GM21515 (cell line): ENCODE measurements at regions not wholly inside any gene's neighbourhood (a gene's known extent, or its start where the extent isn't known, plus 50 kb on each side); places are given as distances from the start of the nearest gene placed in this dataset.

Source experiments
- ATAC-seq: cut with Tn5 transposase; IDR thresholded peaks from one replicate; pipeline ENCODE4 v1.9.1; 2021; ENCODE audit not compliant: unreplicated experiment

DNA sequence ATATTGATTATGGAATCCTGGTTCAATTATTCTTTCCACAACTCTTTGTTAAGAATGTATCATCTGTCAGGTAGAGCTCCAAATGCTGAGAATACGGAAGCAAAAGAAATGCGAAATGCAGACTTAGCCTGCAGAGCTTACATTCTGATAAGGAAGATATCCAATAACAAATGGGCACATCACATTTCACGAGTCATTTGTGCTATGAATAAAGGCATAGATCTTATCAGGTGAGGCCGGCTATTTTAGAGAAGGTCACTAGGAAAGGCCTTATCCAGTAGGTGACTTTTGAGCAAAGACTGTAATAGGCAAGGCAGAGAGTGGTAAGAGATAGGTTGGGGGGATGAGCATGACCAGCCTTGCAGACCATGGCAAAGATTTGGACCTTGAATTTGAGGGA lies 174.3 kb upstream of the SERPINE2 start:
- no peak for ATAC-seq

DNA sequence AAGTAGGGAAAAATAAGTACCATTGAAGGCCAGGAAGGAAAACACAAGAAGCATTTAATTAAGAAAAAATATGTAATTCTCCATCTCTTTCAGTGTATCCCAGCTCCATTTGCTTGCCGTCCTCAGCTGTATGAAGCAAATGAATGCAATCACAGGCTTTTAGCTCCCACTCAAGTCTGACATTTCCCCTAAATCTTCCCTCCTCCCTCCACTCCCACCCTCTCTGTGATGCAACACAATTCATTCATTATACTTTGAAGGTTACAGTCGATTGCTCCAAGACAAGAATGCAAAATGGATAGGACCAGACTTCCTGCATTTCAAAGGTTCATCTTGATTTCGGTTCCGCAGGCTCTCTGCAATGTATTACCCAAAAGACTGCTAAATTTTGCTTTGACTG lies 172.7 kb upstream of the SERPINE2 start:
- ATAC-seq: no peak

DNA sequence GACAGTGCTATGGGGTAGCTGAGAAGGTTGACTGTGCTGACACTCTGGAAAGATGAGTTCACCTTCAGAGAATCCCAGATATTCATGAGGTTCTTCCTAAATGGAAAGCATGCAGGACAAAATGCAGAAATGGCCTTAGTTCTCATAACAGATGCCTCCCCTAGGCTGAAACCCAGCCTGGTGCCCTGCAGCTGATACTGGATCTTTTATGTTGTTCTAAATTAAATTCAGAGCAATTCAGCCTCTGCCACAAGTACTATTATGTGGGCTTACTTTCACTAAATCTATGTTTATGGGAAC lies 172.0 kb upstream of the SERPINE2 start:
- no peak for ATAC-seq

DNA sequence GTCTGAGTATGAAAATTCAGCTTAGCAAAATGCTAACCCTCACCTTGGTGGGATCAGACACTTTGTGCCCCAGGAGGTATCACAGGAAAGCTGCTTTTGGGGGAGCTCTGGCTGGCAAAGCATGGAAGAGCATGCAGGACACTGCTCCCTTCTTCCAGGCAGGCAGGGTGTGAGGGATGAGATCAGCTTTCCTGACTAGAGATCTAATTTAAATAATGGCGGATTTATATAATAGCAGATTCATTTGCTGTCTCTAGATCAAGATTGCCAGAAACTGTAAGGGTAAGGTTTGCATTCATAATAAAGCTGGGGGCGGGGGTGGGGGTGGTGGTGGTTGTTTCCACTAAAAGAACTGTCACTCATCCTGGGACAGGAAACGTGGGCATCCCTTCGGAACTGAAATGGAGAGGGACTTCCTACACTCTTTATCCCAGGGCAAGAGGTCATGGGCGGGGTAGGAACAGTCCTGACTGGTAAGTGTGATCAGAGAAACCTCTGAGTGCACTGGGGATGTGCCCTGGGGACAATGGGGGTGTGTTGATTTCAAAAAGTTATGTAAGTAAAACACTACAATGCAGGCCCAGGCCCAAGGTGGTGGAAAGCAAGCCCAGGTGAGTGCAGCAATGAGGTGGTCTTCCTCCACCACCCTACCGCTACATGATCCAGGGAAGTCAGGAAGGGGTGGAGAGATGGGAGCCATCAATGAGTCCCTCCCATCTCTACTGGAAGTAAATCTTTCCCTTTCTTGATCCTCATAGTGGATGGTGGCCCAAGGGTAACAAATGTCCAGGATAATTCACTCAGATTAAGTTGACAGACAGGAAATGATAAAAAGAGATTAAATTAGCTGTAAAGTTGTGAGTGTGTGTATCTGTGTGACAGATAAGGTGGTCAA lies 171.4 kb upstream of the SERPINE2 start:
- no peak for ATAC-seq

DNA sequence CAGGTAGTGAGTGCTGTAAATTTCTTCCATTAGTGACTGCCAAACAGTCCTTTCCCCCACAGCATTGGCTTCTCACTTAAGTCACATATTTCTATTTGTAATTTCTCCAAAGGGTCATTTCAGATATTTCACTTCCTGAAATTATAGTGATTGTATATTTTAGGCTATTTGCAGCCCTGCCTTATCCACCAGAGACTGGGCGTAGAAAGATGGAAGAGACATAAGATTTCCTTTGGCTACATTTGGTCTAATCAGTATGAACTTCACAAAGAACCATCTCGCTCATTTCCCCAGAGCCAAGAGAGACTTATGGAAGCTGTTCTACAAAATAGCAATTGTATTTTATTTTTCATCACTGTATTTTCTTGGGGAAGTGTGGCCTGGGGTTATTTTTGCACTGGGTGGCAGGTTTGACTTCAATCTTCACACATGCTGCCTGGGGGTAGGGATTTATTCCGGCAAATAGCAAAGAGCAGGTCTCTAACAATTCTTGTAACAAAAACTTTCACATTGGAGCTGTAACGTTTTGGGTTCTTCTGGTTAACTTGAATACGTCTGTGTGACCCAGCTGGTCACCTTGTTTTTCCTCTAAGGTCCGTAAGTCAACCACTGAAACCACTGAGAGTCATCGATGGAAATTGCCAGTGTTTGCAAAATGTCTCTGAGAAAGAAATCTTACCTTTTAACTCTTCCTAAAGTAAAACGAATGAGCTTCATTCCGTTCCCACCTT lies 170.6 kb upstream of the SERPINE2 start:
- ATAC-seq: no peak

DNA sequence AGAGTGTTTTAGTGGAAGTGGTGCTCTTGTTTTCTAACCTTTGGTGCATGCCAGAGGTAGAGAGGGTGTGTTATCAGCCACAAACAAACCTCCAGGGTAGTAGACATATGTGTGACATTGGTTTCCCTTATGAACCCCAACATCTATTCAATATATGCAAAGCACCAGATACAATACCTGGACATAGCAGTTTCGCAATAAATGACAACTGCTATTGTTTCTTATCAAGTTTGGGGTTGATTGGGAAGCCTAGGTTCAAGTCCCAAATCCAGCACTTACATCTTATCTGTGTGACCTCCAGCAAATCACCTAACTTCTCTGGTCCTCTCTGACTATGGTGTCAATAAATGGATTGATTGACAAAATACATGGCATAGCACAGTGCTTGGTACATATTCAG lies 169.4 kb upstream of the SERPINE2 start:
- no peak for ATAC-seq

DNA sequence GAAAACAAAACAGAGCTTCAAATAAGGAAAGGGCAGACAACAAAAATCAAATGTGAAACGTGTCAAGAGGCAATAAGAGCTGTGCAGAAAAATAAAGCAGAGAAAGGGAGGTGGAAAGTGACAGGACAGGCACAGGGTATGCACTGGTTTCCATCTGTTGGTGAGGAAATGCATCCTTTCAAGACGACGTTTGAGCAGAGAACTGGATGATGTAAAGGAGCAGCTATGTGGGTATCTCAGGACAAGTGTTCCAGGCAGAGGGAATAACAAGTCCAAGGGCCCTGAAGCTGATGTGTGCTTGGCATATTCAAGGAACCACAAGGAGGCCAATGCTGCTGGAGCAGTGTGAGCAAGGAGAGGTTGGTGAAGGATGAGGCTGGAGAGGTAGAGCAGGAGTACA lies 168.9 kb upstream of the SERPINE2 start:
- ATAC-seq: no peak

DNA sequence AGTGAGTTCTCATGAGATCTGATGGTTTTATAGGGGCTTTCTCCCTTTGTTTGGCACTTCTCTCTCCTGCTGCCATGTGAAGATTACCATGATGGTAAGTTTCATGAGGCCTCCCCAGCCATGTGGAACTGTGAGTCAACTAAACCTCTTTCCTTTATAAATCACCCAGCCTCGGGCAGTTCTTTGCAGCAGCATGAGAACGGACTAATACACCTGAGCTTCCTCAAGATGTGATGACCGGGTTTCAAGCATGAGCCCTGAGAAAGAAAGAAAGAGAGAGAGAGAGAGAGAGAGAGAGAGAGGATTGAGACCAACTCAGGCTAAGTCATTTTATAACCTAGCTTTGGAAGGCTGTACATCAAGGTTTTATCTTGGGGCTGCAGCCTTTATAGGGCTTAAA lies 167.7 kb upstream of the SERPINE2 start:
- no peak for ATAC-seq

DNA sequence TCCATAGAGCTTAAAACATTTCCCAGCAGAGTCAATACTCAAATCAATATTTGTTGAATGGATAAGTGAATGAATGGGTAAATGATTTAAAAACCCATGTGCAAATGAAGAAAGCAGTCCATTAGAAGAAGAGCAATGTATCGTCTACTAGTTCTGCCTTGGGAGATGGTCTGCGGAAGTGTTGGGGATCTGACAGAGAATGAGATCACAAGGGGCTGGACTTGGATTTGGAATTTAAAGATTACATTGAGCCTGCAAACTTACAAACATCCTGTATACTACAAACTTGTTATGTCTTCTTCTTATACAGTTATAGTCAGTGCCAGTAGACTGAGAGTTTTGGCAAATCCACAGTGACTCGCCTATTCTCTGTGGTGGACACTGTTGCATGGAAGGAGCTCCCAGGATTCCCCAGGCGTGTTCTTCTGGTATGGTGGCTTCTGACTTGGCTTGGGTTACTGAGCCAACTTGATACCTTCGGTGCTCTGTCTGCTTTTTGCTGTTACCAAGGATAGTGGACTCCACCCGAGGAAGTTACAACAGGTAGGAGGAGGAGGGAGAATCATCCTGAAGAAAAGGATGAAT lies 163.3 kb upstream of the SERPINE2 start:
- no peak for ATAC-seq

DNA sequence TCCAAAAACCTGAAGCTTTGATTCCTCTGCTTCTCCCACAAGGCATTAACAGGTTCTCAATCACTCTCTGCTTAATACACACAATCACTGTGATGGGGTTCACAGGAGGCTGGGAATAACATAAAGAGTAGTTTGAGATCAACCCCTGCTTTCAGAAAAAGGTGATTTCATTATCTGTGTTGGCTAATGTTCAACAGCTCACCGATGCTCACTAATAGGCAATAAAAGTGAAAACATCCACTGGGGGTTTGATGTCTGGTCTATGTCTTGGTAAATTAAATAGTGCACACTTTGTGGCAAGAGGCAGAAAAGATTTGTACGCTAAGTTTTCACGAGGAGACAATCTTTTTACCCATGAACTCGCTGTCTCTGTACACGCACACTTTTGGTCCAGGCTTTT lies 159.3 kb upstream of the SERPINE2 start:
- no peak for ATAC-seq

DNA sequence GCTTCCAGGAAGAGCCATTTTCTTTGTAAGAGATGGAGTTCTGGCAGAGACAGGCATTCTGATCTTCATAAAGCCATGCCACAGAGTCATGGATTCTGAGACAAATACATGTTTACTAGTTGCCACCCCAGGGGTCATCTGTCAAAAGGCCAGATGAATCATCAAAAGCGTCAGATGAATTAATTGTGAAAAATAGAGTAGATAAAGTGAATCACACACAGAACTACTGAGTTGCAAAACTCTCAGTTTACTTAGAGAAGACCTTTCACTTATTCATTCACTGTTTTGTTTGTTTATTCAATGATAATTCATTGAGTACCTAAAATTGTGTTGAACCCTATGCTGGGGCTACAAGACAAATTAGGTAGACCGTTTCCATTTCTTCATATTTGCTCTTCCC lies 157.7 kb upstream of the SERPINE2 start:
- no peak for ATAC-seq

DNA sequence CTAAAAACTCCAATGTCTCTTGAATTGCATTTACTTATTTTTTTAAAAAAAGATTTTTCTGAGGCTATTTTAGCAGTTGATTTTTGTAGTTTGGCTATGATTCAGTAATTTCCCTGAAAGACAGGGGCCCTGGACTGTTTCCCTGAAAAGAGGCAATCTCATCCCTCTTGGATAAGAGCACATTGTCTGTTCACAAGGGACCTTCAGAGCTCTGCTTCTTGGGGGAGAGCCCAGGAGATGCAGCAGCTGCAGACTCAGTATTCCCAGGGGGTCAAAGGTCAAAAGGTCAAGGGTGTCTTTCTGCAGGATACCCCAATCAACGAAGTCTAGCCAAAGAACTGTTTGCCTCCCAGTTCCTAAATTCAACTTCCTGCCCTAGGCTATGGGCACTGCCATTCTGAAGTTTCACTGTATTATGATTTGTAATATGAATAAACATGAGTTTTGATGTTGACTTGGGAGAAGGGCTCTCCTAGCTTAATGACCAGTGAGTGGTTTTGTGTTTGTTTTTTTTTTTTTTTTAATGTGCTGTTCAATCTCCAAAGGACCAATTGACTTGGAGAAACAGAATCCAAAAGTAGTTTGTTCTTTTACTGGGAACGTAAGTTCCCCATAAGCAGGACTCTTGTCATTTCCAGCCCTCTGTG lies 157.0 kb upstream of the SERPINE2 start:
- ATAC-seq: no peak

DNA sequence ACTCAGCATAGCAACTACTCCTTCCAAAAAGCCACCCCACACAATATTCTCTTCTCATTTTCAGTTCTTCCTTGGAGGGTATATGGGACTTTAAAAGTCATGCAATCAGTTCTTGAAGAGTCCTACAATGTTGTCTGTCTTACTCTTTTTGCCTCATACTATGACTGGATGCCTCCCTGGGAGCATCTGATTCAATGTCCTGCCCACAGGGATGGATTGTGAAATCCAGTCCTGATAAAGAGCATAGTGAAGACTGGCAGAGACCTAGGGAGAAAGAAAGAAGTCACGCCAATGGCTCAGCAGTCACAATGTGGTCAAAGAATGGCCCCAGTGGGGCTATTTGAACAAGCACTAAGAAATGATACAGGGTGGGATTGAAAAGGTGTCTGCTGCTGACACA lies 155.1 kb upstream of the SERPINE2 start:
- ATAC-seq: no peak

DNA sequence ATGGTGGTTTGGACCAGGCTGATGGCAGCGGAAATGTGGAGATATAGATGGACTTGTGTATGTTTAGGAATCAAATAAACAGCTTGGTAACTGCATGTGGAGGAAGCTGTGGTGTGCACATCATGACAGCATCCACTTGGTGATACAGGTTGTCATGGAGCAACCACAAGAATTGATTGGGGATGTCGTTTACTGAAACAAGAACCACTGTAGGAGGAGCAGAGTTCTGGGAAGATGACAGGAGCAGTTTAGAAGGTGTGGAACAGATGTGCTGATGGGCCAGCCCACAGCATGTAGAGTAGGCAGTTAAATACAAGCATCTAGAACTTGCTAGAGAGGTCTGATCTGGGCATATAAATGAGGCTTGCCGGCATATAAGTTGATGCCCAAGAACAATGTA lies 152.4 kb upstream of the SERPINE2 start:
- no peak for ATAC-seq

DNA sequence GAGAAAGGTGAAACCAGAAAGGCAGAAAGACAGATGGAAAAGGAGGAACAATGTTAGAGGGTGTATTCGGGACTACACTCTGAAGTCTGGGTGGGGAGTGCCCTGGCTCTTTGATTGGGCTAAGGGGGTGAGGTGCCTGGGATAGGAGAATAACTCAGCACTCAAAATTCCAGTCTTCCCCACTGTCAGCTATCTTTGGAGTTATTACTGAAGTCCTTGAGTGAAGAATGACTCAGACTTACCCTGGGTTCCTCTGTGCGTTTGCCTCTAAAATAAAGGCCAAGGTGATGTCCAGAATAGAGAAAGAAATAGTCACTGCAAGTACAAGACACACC lies 151.8 kb upstream of the SERPINE2 start:
- no peak for ATAC-seq

DNA sequence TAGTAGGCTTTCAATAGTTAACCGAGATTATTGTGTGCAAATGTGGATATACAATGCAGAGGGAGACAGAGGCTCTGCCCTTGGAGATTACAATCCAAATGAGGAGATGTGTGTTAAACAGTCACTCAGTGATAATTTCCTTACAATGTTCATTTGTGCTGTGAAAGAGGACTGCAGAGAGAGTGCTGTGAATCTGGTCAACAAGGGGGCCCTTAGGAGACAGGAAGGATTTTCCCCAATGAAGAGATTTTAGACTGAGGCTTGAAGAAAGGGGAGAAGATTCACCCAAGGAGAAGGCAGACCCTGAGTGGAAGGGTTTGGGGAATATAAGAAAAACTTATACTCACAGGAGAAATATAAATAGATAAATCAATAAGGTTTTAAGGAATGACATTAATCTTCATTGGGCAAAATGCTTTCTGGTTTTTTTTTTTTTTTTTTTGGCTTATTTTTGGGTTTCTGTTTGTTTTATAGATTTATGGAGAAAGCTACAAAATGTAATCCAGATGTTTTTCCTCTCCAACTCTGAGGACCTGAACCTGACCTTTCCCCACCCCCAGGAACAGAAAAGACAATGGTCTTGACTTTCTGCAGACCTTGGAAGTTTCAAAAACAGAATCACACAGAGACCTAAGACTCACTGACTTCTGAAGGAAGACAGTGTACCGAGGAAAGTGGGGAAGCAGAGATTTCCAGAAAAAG lies 151.3 kb upstream of the SERPINE2 start:
- no peak for ATAC-seq

DNA sequence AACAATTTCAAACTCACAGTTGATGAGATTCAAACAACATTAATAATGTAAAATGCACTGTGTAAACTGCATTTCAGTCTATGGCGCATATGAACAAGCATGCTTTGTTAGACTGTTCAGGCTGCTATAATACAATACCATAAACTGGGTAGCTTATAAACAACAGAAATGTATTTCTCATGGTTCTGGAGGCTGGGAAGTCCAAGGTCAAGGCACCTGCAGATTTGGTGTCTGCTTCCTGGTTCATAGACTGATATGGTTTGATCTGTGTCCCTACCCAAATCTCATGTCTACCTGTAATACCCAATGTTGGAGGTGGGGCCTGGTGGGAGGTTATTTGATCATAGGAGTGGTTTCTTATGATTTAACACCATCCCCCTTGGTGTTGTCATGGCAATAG lies 148.1 kb upstream of the SERPINE2 start:
- ATAC-seq: no peak

DNA sequence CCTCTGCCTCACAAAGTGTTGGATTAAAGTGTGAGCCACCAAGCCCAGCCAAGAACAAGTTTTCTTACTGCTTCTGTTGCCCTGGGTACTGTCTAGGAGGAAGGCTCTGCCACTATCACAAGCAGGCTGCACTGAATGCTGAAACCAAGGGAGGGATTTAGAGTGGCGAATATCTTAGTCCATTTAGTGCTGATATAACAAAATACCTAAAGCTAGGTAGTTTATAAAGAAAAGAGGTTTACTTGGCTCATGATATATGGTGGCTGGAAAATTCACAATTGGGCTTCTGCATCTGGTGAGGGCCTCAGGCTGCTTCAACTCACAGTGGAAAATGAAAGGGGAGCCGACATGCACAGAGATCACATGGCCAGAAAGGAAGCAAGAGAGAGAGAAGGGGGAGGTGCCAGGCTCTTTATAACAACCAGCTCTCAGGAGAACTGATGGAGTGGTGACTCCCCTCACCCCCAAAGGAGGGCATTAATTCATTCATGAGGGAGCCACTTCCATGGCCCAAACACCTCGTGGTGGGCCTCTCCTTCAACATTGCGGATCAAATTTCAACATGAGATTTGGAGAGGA lies 146.0 kb upstream of the SERPINE2 start:
- no peak for ATAC-seq

DNA sequence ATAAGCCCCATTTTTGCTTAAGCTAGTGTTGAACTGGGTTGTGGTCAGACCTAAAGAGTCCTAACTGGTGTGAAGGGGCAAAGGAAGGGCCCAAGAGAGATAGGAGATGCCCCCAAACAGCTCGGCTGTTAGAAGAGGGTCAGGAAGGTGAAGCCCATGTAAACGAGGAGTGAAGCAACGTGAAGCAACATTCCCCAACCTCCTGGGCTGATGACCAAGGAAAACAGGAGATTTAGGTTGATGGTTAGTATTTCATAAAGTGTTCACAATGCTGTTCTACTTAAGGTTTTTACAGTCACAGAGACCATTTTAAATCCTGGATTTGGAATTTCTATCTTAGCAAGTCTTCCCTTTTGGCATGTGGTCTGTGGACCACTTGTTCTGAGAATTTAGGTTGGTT lies 144.0 kb upstream of the SERPINE2 start:
- no peak for ATAC-seq

DNA sequence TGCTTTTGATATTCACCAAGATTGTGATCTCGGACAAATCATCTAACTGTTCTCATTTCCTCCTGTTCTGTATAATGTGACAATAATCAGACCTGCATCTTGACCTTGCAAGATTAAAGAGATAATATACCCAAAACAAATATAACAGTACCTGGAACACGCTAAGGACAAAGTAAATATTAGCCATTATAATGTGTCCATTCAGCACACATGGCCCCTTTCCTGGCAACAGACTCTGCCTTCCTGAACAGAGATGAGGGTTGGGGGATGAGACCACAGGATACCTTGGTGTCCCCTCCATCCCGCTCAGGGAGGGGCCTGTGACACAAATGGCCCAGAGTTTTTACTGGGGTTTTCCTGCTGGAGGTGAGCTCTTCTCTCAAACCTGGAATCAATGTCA lies 143.4 kb upstream of the SERPINE2 start:
- ATAC-seq: no peak

DNA sequence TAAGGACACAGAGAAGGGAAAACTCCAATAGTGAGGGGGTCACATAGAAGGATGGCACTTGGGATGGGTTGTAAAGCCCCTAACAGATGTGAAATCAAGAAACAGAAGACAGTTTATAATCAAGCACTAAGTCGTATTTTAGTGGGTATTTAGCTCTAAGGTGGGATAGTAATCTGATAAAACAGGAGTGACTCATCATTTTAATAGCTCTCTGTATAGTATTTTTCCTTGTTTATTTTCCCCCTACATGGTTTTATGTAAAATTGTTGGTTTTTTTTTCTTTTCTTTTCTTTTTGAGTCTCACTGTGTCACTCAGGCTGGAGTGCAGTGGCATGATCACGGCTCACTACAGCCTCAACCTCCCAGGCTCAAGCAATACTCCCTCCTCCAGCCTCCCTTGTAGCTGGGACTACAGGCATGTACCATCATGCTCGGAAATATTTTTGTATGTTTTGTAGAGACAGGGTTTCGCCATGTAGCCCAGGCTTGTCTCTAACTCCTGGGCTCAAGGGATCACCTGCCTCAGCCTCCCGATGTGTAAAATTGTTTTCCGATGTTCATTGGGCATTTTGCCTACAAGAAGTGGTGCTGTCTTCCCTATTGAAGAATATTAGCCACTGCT lies 142.6 kb upstream of the SERPINE2 start:
- ATAC-seq: no peak
